T-helper 2 cell treated with Interferon-gamma antibody and Interleukin-4, amounts not matched to agents 100 ng/mL and 5 ng/mL, for 36 hours (primary cell): ENCODE measurements at regions not wholly inside any gene's neighbourhood (a gene's known extent, or its start where the extent isn't known, plus 50 kb on each side); places are given as distances from the start of the nearest gene placed in this dataset.

Experiments used
- intact Hi-C: fragments of 100-400 bp; cut with micrococcal nuclease; formaldehyde crosslinking; loops from one replicate; pipeline ENCODE4 v1.15.1; 2023

DNA sequence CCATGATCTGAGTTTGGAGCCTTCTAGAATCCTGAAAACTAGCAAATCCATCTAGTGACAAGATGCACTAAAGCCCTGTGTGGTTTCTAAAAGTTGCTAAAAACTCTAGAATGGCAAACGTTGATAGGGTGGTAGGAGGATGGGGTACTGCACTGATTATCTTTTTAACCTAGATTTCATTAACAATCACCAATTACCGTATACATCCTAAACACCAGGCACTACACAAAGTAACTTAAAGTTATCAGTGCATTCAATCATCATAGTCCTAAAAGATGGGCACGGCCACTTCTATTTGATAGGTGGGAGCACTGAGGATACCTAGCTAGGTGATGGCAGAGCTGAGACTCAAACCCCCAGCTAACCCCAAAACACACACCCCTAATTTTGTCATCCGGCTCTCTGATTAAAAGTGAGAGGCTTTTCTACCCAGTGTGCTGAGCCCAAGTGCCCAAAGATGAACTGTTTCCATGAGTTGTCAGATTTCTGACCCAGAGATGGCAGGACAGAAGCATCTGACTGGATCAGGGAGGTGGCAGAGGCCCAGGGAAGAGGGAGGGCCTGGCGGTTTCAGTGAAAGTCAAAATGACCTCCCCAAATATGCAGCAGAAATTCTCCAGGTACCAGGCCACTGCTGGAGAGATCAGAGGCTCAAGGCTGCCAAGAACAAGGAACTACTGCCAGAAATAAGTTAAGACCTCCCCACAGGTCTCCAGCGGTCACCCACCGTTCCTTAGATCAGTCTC, 396.8 kb downstream of the SOX9 start:
- intact Hi-C loops: no loop called here

DNA sequence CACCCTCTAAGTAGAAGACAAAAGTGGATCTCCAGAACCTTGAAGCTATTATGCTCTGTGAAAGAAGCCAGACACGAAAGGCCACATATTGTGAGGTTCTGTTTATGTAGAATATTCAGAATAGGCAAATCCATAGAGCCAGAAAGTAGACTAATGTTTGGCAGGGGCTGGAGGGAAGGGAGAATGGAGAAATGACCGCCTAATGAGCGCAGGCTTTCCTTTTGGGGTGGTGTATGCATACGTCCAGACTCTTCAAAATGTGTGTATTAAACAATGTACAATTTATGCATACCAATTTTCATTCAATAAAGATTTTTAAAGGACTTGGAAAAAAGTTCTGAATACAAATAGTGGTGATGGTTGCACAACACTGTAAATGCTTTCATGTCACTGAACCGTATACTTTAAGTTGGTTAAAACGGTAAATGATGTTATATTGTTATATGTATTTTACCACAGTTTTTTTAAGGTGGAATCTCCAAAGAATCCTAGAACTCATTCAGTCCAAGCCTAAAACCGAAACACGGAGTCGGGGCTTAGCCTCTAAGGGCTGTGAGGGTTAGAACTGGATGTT, 397.4 kb downstream of the SOX9 start:
- intact Hi-C loops: no loop called here

DNA sequence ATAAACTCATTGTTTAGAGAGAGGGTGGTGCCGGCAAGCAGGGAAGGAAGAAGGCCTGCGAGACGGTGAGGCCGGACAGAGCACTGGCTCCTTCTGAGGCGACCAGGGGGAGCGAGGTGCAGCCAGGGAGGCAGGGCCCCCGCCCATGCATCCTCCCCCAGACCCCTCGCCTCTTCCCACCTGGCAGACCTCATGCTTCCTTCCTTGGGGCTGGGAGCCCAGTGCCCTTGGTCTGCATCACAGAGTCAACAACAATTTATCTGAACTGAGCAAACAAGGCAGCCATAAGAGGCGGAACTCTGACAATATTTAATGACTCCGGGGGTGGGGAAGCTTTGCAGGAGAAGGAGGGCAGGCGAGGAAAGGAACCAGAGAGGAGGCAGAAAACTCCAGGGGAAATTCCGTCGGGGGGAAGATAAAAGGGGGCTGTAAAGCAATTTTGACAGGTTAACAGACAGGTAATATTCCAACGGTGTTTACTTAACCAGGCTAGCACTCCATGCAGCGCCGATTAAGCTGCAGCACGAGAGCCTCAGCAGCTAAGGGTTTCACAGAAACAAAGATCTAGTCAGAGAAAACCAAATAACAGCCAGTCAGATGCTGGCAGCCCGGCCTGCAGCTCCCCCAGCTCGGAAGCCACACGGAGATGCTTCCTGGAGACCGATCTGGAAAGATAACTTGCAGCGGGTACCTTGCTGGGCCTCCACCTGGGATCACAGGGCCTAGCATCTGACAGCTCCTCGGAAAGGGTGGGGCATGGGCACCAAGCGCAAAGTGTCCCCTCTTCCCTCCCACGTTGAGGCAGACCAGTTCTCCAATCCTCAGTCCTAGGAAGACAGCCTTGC, 398.2 kb downstream of the SOX9 start:
- intact Hi-C loops: no loop called here

DNA sequence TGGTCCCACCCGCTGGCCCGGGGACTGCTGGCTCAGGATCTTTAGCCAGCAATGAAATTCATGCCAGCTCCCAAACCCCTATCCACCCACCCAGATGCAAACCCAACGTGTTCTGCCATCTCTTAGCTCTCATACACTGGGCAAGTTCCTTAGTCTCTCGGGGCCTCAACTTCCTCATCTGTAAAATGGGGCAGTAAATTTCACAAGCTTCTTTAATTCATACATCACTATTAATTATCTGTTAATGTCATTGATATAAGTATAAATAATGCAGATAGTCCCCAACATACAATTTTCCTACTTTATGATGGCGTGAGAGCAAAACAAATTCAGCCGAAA, 398.7 kb downstream of the SOX9 start:
- intact Hi-C loops: no loop called here

DNA sequence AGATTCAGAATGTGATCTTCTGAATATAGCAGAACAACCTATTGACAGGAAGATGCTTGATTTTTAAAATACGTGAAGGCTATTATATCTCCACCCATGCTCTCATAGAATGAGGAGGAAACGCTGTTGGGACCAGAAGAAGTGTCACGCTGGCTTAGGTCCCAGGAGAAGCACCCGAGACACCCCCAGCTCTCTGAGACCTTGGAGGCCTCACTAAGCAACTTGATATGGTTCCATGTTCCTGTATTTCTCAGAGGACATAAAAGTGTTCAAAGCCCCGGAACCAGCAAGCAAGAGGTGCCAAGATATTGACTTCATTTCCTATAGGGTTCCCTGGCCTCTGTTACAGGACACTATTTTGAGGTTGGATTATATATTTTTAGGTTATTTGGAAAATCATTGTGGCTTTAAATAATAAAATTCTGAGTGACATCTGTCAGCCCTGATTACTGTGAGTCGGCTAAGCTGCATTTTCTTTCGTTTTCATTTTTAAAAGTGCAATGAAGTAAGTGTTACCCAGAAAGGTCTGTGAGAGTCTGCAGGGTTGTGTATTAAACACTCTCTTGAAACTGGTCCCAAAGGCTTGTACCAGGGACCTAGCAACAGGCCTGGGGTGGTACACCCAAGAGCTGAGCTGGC, 400.0 kb downstream of the SOX9 start:
- intact Hi-C loops: no loop called here

DNA sequence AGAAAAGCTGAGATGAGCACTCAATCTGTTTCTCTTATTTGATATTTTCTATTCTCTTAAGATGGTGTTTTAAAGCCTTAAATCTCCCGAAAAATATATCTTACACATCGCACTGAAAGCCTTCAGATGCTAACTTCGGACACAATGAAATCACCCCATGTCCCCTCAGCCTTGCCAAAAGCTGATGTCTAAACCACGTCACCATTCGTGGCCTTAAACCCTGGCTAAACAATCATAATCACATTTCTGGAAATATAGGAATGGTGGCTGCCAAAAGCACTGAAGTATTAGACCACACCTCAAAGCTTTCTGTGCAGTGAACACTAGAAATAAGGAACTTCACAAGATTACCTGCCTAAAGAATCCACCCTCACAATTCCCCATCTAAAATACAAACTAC, 402.7 kb downstream of the SOX9 start:
- intact Hi-C loops: no loop called here

DNA sequence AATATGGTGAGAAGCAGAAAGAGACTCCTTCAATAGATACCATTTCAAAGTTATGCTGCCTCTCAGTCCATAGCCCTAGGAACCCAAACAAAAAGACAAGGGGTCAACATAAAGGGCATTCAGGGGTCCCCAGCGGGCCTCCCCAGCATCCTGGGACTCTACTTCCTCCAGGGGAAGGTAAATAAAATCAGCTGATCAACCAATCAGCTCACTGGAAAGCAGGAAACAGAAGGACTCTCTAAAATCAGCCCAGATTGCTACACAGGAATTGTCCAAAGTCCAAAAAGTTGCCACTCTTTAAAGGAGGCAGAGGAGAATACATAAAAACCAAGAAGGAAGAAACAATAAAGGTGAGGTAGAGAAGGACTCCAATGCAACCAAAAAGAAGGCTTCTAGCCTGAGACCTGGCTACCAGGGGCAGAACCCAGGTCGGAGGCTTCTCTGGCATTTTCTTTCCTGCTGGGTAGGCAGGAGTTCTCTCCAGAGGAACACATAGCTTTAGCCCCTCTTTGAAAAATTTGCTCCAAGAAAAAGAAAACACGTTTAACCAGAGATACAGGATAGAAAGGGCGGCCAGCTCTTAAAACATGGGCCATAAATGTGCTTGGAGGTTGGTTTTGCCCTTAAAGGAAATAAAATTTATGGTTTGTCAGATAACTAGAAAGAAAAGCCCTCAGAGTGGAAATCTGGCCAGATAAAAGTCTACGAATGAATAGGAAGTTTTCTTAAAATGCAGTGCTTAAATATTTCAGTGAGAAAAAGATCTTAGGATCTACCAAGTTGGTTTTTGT, 404.6 kb downstream of the SOX9 start:
- intact Hi-C loops: no loop called here

DNA sequence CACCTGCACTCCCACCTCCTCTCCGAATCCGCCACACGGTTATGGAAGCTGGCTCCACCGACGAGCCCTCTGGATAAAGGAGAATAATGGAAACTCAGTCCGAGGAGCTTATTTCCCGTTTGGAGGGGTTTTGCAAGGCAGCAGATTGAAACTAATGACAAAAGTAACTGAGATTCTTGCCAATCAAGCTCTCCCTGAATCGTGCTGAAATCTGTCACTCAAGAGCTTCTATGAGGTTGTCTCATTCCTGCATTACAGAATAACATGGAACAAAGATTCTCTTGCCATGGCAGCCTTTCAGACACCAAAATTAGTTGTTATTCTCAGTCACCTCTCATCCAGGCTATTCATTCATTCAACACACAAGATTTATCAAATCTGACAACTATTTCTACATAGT, 405.9 kb downstream of the SOX9 start:
- intact Hi-C loops: no loop called here

DNA sequence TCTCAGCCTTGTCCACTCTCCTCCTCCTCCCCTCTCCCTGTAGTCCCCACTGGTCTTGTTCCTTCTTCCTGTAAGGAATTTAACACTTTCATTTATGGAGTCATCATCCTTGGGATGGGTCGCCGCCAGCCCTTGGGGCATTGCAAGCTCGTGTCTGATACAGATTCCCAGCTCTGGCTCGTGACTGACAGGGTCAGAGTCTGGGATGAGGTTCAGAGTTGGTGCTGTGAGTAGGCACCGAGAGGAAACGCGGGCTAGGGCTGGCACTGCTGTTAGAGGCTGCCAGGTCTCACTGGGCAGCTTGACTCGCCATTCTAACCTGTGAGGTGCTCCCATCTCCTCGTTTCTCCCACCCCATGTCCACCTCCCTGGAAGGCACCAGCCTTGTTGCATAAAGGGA, 407.0 kb downstream of the SOX9 start:
- intact Hi-C loops: no loop called here

DNA sequence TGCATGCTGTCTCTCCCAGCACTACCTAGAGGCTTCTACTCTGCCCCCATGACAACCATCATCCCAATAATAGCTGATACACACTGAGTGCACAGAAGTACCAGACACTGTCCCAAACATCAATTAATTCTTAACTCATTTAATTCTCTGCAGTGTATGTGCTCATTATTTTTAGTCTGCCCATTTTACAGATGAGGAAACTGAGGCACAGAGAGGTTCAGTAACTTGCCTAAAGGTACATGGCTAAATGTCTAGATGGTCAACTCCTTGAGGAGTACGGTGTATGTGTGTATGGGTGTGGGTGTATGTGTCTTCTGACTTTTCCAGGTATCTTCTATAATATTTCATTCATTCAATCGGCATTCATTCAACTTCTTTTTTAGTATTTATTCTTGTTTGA, 407.9 kb downstream of the SOX9 start:
- intact Hi-C loops: no loop called here

DNA sequence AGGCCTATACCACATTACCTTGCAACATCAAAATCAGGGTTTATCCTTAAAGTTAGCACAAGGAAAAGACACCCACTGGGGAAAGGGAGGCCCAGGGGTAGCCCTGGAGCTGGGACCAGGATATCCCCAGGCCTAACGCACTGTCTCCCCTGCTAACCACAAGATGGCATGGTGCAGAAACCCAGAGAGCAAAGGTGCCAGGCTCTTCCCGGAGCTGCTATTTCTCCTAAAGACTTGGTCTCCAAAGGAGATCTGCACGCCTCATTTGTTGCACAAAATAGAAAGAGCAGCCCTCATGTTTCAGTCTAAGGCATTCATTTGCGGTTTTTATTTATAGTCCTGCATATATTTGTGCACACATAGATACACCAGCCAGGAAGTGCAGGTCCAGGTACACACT, 408.6 kb downstream of the SOX9 start:
- intact Hi-C loops: no loop called here

DNA sequence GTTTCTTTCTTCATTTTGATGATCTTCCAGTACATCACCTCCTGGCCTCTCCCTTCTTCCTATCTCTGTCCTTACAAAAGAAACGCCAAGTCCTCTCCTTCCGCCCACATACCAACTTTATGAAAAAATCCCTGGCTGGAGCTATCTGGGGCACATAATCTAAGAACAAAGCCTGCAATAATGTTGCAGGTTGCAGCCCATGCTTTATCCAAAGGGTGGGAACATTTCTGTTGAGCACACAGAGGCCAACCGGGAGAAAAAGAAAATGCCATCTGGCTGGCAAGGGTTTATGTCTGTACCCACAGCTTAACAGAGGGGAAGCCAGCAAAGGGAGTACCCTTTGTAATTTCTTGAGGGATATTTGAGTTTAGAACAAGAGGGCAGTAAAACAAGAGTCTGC, 409.6 kb downstream of the SOX9 start:
- intact Hi-C loops: no loop called here

DNA sequence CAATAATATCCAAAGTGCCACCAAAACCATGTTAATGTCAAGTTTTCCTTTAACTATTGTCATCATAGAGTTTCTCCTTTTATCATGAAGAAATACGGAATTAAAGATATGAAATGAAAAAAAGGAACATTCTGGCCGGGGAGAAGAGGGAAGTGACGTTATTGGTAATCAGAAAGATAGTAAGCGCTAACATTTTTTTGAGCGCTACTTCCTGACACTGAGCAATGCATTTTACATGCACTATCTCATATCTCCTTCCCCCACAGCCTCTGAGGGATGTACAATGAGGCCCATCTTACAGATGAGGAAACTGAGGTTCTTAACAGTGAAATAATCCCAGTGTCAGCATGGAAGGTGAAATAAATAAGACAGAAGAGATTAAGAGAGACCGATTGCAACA, 410.9 kb downstream of the SOX9 start:
- intact Hi-C loops: no loop called here

DNA sequence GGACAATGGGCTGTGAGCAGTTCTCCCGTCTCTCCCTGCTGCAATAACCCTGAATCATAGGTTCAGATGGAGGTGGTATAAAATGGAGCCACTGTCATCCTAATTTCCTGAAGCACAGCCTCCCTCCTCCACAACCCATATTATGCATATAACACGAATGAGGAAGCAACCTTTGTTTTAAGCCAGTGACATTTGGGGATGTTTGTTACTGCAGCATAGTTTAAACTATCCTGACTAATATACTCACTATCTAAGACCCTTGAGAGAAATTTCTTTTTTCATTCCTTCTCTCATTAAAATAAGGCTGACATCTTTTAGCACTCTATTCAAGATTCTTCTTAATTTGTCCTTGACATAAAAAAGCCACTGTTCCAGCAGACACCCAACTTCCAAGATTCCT, 413.4 kb downstream of the SOX9 start:
- intact Hi-C loops: no loop called here

DNA sequence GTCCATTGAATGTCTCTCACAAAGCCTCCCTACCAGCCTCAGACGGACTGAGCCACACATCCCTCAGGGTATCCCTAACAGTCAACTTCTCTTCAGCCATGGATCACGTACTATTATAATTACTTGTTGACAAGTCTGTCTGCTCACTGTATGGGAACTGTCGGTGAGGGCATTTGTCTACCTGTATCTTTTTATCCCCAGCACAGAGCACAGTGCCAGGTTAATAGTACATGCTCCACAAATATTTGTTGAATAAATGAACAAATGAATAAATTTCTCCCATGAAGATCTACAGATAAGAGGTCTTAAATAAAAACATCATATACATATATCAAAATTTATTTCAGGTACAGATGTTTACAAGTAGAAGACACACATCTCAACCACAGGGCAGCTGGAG, 414.0 kb downstream of the SOX9 start:
- intact Hi-C loops: no loop called here

DNA sequence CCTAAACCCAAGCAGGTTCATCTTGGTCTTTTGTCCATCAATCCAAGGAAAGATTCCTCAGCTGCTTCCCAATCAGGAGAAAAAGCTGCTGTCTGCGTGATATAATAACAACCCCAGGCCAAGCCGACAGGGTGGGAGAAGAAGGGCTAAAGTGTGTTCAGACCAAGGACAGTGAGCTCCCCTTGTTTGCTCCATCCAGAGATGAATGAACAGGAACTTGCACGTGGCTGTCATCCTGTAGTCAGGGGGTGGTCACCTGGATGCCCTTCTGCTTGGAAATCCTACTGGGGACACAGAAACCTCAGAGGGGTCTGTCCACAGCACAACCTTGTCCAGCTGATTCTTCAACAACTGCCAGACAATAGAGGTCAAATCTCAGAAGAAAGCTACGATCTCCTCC, 414.5 kb downstream of the SOX9 start:
- intact Hi-C loops: no loop called here

DNA sequence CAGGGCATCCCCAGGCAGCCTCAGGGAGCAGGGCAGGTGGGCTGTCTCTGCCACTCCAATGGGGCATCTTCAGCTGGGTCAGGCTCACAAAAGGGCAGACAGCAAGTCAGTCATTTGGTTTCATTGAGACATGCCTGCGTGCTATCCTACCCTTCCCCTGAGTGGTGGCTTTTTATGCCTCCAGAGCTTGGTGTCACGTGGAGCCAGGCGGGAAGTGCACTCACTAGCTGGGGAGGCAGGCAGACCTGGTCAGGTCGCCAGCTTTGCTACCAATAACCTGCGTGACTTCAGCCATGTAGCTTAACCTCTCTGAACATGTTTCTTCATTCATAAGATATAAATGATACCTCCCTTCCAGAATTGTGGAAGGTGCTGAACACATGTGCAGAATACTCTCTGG, 415.0 kb downstream of the SOX9 start:
- intact Hi-C loops: no loop called here

DNA sequence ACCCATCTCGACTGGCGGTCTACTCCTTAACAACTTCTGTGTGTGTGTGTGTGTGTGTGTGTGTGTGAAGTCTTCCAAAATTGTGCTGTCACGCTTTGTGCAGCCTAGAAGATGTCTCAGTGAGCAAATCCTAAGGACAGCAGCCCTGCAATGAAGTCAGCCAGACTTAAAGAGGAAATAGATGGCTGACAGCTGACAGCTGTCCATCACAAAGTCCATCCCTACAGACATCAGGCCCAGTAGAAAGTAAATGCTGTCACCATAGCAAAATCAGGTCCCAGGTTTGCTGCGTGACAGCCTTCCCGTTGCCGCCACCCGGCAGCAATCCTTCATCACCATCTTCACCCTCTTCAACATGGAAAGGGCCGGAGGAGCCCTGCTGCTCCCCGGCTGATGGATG, 416.0 kb downstream of the SOX9 start:
- intact Hi-C loops: no loop called here

DNA sequence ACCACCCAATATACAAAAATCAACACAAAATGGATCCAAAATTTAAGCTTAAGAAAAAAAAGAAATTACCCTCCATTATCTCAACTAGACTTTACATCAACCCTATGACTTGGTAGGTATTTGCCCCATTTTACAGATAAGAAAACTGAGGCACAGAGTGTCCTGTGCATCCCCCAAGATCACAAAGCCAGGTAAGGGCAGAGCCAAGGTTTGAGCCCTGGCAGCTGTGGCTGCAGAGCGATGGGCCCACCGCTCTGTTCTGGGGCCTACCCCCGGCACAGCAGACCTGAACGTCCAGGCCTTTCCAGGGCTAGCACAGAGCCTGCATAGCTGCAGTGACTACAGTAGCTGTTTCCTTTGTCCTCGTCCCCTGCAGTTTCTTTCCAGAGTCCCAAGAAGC, 417.6 kb downstream of the SOX9 start:
- intact Hi-C loops: no loop called here

DNA sequence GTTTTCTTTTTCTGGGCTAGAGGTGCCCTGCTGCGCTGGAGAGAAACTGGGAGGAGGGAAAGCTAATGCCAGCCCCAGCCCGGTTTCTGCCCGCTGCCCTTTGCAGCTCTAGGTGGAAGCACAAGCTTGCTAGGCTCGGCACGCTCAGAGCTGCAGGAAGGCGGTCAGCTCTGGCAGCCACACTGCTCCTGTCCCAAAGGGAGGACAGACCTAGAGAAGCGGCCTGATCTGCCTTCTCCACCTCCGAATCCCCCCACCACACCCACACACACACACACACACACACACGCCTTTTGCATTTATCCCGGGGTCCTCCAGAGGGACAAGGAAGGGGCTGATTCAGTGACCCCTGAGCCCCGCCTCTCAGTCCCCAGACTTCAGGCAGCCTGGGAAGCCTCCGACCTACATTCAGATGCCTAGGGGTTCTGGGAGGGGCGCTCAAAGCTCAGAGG, 418.1 kb downstream of the SOX9 start:
- intact Hi-C loops: no loop called here
